H1 (cell line): ENCODE measurements at regions not wholly inside any gene's neighbourhood (a gene's known extent, or its start where the extent isn't known, plus 50 kb on each side); places are given as distances from the start of the nearest gene placed in this dataset.

Experiments
- CTCF ChIA-PET: fragments of 300-600 bp; sonication (Branson Sonifier 250); formaldehyde crosslinking; loops from one replicate; lab custom pipeline; 2021; ENCODE audit not compliant: partially characterized antibody; lab: Charles Lee
- POLR2A ChIA-PET: fragments of 300-600 bp; sonication (Branson Sonifier 250); formaldehyde crosslinking; loops from one replicate; lab custom pipeline; 2021; ENCODE audit warnings: inconsistent platforms; ENCODE audit not compliant: partially characterized antibody; lab: Charles Lee
- DNase-seq, 2 experiments: peaks; one replicate each; pipeline versions ENCODE4 v3.0.0 to v3.0.0-alpha.2; 2010 to 2022; ENCODE audit warnings: low spot score in 2 of 2, low read depth in 1 of 2, mixed read lengths in 1 of 2
- FAIRE-seq: peaks from 2 replicates; lab custom pipeline; 2011; peaks lifted over from hg19 to GRCh38; lab: Jason Lieb, UNC
- H2AFZ ChIP-seq: 2 replicates; pipeline ENCODE4 v1.8.1; 2012; ENCODE audit warnings: low read length, inconsistent platforms
- H2AK5ac ChIP-seq: 2 replicates; pipeline ENCODE4 v1.6.1; 2013; ENCODE audit warnings: low read depth, low read length
- H2BK120ac ChIP-seq: replicated peaks from 2 replicates; pipeline ENCODE3; 2013; ENCODE audit warnings: low read depth, low read length, inconsistent platforms
- H2BK12ac ChIP-seq: 2 replicates; pipeline ENCODE4 v1.6.1; 2013; ENCODE audit warnings: low read depth, low read length
- H2BK15ac ChIP-seq: 2 replicates; pipeline ENCODE4 v1.6.1; 2013; ENCODE audit warnings: low read length
- H2BK20ac ChIP-seq: 2 replicates; pipeline ENCODE4 v1.6.1; 2013; ENCODE audit warnings: low read length
- H2BK5ac ChIP-seq: 2 replicates; pipeline ENCODE4 v1.6.1; 2013; ENCODE audit warnings: low read depth, low read length
- H3K14ac ChIP-seq: 2 replicates; pipeline ENCODE4 v1.6.1; 2013; ENCODE audit warnings: inconsistent platforms; ENCODE audit not compliant: insufficient read length
- H3K18ac ChIP-seq: 2 replicates; pipeline ENCODE4 v1.6.1; 2013; ENCODE audit warnings: low read length; ENCODE audit errors: extremely low read depth
- H3K23ac ChIP-seq: 2 replicates; pipeline ENCODE4 v1.6.1; 2013; ENCODE audit warnings: inconsistent platforms; ENCODE audit not compliant: insufficient read length
- H3K23me2 ChIP-seq: 2 replicates; pipeline ENCODE4 v1.6.1; 2013; ENCODE audit warnings: low read depth, low read length
- H3K27ac ChIP-seq: 2 replicates; pipeline ENCODE4 v1.6.1; 2011; ENCODE audit warnings: low read depth, low read length, inconsistent platforms
- H3K27me3 ChIP-seq, 4 experiments: replicated peaks in 1 of 4; 1 replicate in 1 of 4; 2 replicates in 3 of 4; pipeline versions ENCODE4 v1.6.1 to v1.8.1; 2011 to 2013; ENCODE audit warnings: low read length in 3 of 4, mild to moderate bottlenecking in 3 of 4, inconsistent platforms in 2 of 4, mixed read lengths in 2 of 4, moderate library complexity in 1 of 4; ENCODE audit not compliant: control insufficient read depth in 3 of 4, insufficient read depth in 3 of 4; ENCODE audit errors: extremely low read depth in 1 of 4
- H3K36me3 ChIP-seq, 4 experiments: 2 replicates each; pipeline versions ENCODE4 v1.6.1 to v1.8.1; 2011 to 2013; ENCODE audit warnings: mild to moderate bottlenecking in 4 of 4, low read length in 3 of 4, moderate library complexity in 2 of 4, control low read depth in 1 of 4, inconsistent platforms in 1 of 4; ENCODE audit not compliant: insufficient read depth in 4 of 4, control insufficient read depth in 2 of 4
- H3K4ac ChIP-seq: replicated peaks from 2 replicates; pipeline ENCODE3; 2013; ENCODE audit warnings: low read length, low read depth, mixed read lengths, inconsistent platforms; ENCODE audit not compliant: insufficient read length
- H3K4me1 ChIP-seq, 4 experiments: replicated peaks in 1 of 4; 1 replicate in 1 of 4; 2 replicates in 3 of 4; pipeline versions ENCODE4 v1.6.1 to v1.8.1; 2011 to 2013; ENCODE audit warnings: low read length in 3 of 4, inconsistent platforms in 2 of 4, mixed read lengths in 1 of 4; ENCODE audit not compliant: insufficient read depth in 4 of 4, control insufficient read depth in 3 of 4
- H3K4me2 ChIP-seq, 2 experiments: 2 replicates each; pipeline versions ENCODE4 v1.6.1 to v1.8.1; 2011 to 2013; ENCODE audit warnings: low read depth in 2 of 2, low read length in 2 of 2, control low read depth in 1 of 2, inconsistent platforms in 1 of 2, mild to moderate bottlenecking in 1 of 2; ENCODE audit not compliant: insufficient read depth in 1 of 2
- H3K4me3 ChIP-seq, 4 experiments: fragments of 200-600, 300-600 bp in 1 of 4; sonication (generic), shearing (Covaris generic), sonication (Bioruptor Twin) in 1 of 4; 2 replicates each; pipeline versions ENCODE4 v1.5.1 to v1.8.1; 2011 to 2016; ENCODE audit warnings: low read length in 4 of 4, low read depth in 3 of 4, control low read depth in 2 of 4, inconsistent platforms in 2 of 4, mild to moderate bottlenecking in 2 of 4, mixed read lengths in 1 of 4, moderate library complexity in 1 of 4; ENCODE audit not compliant: insufficient read depth in 2 of 4; ENCODE audit errors: extremely low read depth in 1 of 4
- H3K56ac ChIP-seq: replicated peaks from 2 replicates; pipeline ENCODE3; 2013; ENCODE audit warnings: low read depth, mild to moderate bottlenecking, mixed read lengths, low read length, inconsistent platforms; ENCODE audit not compliant: insufficient read length
- H3K79me1 ChIP-seq: 2 replicates; pipeline ENCODE4 v1.6.1; 2013; ENCODE audit warnings: low read depth, low read length, control low read depth
- H3K79me2 ChIP-seq, 2 experiments: 2 replicates each; pipeline versions ENCODE4 v1.6.1 to v1.8.1; 2012 to 2013; ENCODE audit warnings: low read length in 2 of 2, mild to moderate bottlenecking in 2 of 2, inconsistent platforms in 1 of 2; ENCODE audit not compliant: insufficient read depth in 2 of 2, control insufficient read depth in 1 of 2
- H3K9ac ChIP-seq, 4 experiments: replicated peaks in 1 of 4; 1 replicate in 1 of 4; 2 replicates in 3 of 4; pipeline versions ENCODE4 v1.6.1 to v1.8.1; 2011 to 2013; ENCODE audit warnings: low read depth in 3 of 4, low read length in 3 of 4, control low read depth in 2 of 4, mild to moderate bottlenecking in 2 of 4, moderate library complexity in 2 of 4, inconsistent platforms in 1 of 4; ENCODE audit errors: extremely low read depth in 1 of 4
- H3K9me3 ChIP-seq, 2 experiments: 2 replicates each; pipeline versions ENCODE4 v1.6.1 to v1.8.1; 2012 to 2013; ENCODE audit warnings: mild to moderate bottlenecking in 2 of 2, moderate library complexity in 2 of 2, control low read depth in 1 of 2, inconsistent platforms in 1 of 2, low read depth in 1 of 2, low read length in 1 of 2, mixed read lengths in 1 of 2; ENCODE audit not compliant: insufficient read depth in 2 of 2
- H4K20me1 ChIP-seq, 2 experiments: replicated peaks in 1 of 2; 2 replicates each; pipeline versions ENCODE3 to v1.8.1; 2011 to 2013; ENCODE audit warnings: inconsistent platforms in 2 of 2, low read length in 2 of 2, mild to moderate bottlenecking in 1 of 2; ENCODE audit not compliant: insufficient read depth in 2 of 2, control insufficient read depth in 1 of 2
- H4K5ac ChIP-seq: 2 replicates; pipeline ENCODE4 v1.6.1; 2013; ENCODE audit warnings: low read length, low read depth, mixed read lengths, inconsistent platforms; ENCODE audit not compliant: insufficient read length
- H4K8ac ChIP-seq: 2 replicates; pipeline ENCODE4 v1.8.0; 2013; ENCODE audit warnings: mild to moderate bottlenecking, moderate library complexity, low read length, inconsistent platforms; ENCODE audit not compliant: insufficient read depth; ENCODE audit errors: extremely low read depth
- H4K91ac ChIP-seq: replicated peaks from 2 replicates; pipeline ENCODE3; 2013; ENCODE audit warnings: low read length, mixed read lengths, inconsistent platforms; ENCODE audit not compliant: insufficient read length
- BCL11A ChIP-seq, 2 experiments: IDR thresholded peaks; one replicate each; pipeline ENCODE4 v1.6.1; 2011; ENCODE audit warnings: low read depth in 2 of 2, low read length in 2 of 2, mild to moderate bottlenecking in 2 of 2
- CBX5 ChIP-seq: fragments of 300-800, 300-1000 bp; sonication (generic); IDR thresholded peaks from 2 replicates; pipeline ENCODE4 v1.7.1; 2016; ENCODE audit warnings: antibody characterized with exemption, low read length, low read depth
- CREB1 ChIP-seq: IDR thresholded peaks from 2 replicates; pipeline ENCODE4 v1.6.1; 2012; ENCODE audit warnings: inconsistent platforms
- HDAC2 ChIP-seq, 2 experiments: fragments of 300-600 bp in 1 of 2; sonication (generic) in 1 of 2; IDR thresholded peaks; 2 replicates each; pipeline ENCODE4 v1.6.1; 2011 to 2012; ENCODE audit warnings: low read depth in 2 of 2, low read length in 2 of 2, mild to moderate bottlenecking in 2 of 2, moderate library complexity in 2 of 2, borderline replicate concordance in 1 of 2, inconsistent platforms in 1 of 2
- JUN ChIP-seq: IDR thresholded peaks from 2 replicates; pipeline ENCODE4 v1.6.1; 2011; ENCODE audit warnings: low read depth, mild to moderate bottlenecking, improper control_type of control experiment, low read length
- NRF1 ChIP-seq: IDR thresholded peaks from 2 replicates; pipeline ENCODE4 v1.6.1; 2011; ENCODE audit warnings: mild to moderate bottlenecking, low read depth, low read length, improper control_type of control experiment
- POLR2A ChIP-seq, 2 experiments: IDR thresholded peaks; 1 replicate in 1 of 2; 2 replicates in 1 of 2; pipeline ENCODE4 v1.6.1; 2011; ENCODE audit warnings: low read depth in 2 of 2, low read length in 2 of 2, mild to moderate bottlenecking in 2 of 2; ENCODE audit errors: control extremely low read depth in 1 of 2
- RFX5 ChIP-seq: IDR thresholded peaks from 2 replicates; pipeline ENCODE4 v1.6.1; 2011; ENCODE audit warnings: low read depth, low read length, improper control_type of control experiment, borderline replicate concordance
- SIRT6 ChIP-seq: IDR thresholded peaks from one replicate; pipeline ENCODE4 v1.7.1; 2012; ENCODE audit warnings: low read length, inconsistent platforms
- SIX5 ChIP-seq: IDR thresholded peaks from 2 replicates; pipeline ENCODE4 v1.6.1; 2011; ENCODE audit warnings: mild to moderate bottlenecking, low read depth, low read length
- WGBS, 2 experiments: shearing (Covaris generic) in 1 of 2; methylation state at CpG; one replicate each; pipeline versions ENCODE4 v1.1.6 to v1.1.7; 2013 to 2015; ENCODE audit warnings: low lambda C conversion rate in 2 of 2, mixed read lengths in 2 of 2, inconsistent platforms in 1 of 2, low coverage in 1 of 2, missing lambda C conversion rate in 1 of 2; ENCODE audit not compliant: insufficient replicate concordance in 2 of 2, insufficient coverage in 1 of 2, insufficient read length in 1 of 2; ENCODE audit errors: extremely low coverage in 1 of 2, missing lambda C conversion rate in 1 of 2; 5-methylcytosine and 5-hydroxymethylcytosine counted together
- TF ChIP-seq, protein P1 (sequence below): IDR thresholded peaks from 2 replicates; pipeline ENCODE4 v1.6.1; 2012; ENCODE audit warnings: inconsistent platforms

DNA sequence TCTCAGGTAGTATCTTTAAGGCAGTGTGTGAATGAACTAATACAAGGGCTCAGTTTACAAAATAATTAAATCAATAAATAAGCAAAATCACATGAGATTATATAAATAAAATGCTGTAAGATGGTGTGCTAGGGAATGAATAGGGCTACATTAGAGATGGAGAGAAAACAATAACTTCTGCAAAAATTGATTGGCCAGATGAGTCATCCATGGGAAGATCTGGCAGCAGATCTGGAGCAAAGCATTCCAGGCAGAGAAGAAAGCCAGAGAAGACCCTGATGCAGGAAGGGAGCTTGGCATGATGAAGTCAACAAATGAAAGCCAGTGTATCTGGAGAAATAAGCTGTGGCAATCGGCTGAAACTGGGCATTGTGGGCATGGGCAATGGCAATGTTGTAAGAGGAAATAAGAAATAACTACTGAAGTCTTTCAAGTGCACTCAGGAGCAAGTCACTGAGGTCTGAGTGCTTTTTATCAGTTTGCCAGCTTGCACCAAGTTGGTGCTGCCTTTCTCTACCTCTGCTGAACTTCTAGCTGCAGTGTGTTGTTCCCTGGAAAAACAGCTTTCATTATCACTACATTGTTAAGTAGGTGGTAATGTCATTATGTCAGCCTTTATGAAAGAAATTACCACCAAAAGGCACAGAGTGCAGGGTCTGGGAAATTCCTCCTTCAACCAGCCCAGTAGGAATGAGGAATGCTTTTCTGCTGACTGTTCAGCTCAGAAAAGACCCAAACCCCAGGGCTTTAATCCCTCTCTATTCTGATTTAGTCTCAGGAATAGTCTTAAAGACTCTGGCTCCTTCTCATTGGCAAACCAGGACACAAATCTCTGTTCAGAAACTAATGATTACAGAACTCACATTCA, 231.6 kb downstream of the HTR1B start:
- no peaks in the 10 kb centered on the region for H3K79me1 ChIP-seq
- no peak overlapping the region for H3K14ac ChIP-seq
- no peak overlapping the region for H4K5ac ChIP-seq
- CTCF ChIA-PET: interaction anchor here (1.0 kb wide), 1 partner anchor 14 kb away, joined by 5 read pairs; no protein-coding TSS in a partner anchor
- H3K4me3 ChIP-seq: no peak overlapping the region
- FAIRE-seq (peak; percentile 32), DNase-seq (no peak)
- H4K20me1 ChIP-seq: no peaks in the 10 kb centered on the region
- no peaks in the 10 kb centered on the region for H3K36me3 ChIP-seq
- H3K56ac ChIP-seq: no peak overlapping the region
- no peaks in the 10 kb centered on the region for H3K79me2 ChIP-seq
- no peaks in the 10 kb centered on the region for H3K27me3 ChIP-seq
- no peak overlapping the region for H2BK5ac ChIP-seq
- no peaks in the 10 kb centered on the region for H3K9me3 ChIP-seq
- no peak overlapping the region for H2BK12ac ChIP-seq
- no peak overlapping the region for H4K8ac ChIP-seq
- H2BK15ac ChIP-seq: no peak overlapping the region
- H4K91ac ChIP-seq: no peak overlapping the region
- no peak overlapping the region for H2BK20ac ChIP-seq
- POLR2A ChIA-PET: no interaction called here
- 77% methylated on average over 1 of the region's 1 CpG; no CpG with 5 or more reads in 1 of the 2 experiments for WGBS, 2 experiments
- no peak overlapping the region for H3K27ac ChIP-seq
- TF ChIP-seq SIX5 (no peak), CREB1 (no peak), NRF1 (no peak), POLR2A (IDR thresholded peaks at IDR 0.05; ENCODE audit: control extremely low read depth in 1 of 2, low read depth in 2 of 2, low read length in 2 of 2) (no peak), SIRT6 (no peak), HDAC2 (IDR thresholded peaks at IDR 0.05; ENCODE audit: borderline replicate concordance in 1 of 2, low read depth in 2 of 2, low read length in 2 of 2) (no peak), RFX5 (no peak), CBX5 (no peak), BCL11A (IDR thresholded peaks at IDR 0.05; ENCODE audit: low read depth in 2 of 2, low read length in 2 of 2) (no peak), JUN (no peak)
- TF ChIP-seq, protein P1, sequence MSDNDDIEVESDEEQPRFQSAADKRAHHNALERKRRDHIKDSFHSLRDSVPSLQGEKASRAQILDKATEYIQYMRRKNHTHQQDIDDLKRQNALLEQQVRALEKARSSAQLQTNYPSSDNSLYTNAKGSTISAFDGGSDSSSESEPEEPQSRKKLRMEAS: no peak
- no peaks in the 10 kb centered on the region for H3K23me2 ChIP-seq
- no peak overlapping the region for H3K4me2 ChIP-seq
- H2AK5ac ChIP-seq: no peak overlapping the region
- no peak overlapping the region for H2AFZ ChIP-seq
- no peak overlapping the region for H2BK120ac ChIP-seq
- peaks cover 0 to 4% (median 0%) of the 10 kb centered on the region in 4 experiments; a peak in 1 of 7 replicates for H3K4me1 ChIP-seq
- no peak overlapping the region for H3K9ac ChIP-seq
- H3K23ac ChIP-seq: no peak overlapping the region
- H3K18ac ChIP-seq: no peak overlapping the region
- no peak overlapping the region for H3K4ac ChIP-seq
